Spleen (tissue), 11 donors: ENCODE measurements at regions not wholly inside any gene's neighbourhood (a gene's known extent, or its start where the extent isn't known, plus 50 kb on each side); places are given as distances from the start of the nearest gene placed in this dataset.

Experiments
- DNase-seq: peaks from one replicate; pipeline ENCODE4 v3.0.0-alpha.2; 2020
- H3K27ac ChIP-seq, 8 donors: fragments of 200-600 bp; sonication (generic) in 7 of 8; 1 replicate in 4 of 8; 2 replicates in 4 of 8; pipeline versions ENCODE4 v1.5.0 to v1.8.0; 2016 to 2021; ENCODE audit warnings: inconsistent platforms in 4 of 8, mild to moderate bottlenecking in 4 of 8, moderate library complexity in 1 of 8
- H3K27me3 ChIP-seq, 7 donors: fragments of 200-600 bp; sonication (generic) in 6 of 7; replicated peaks in 1 of 7; 1 replicate in 4 of 7; 2 replicates in 3 of 7; pipeline versions ENCODE4 v1.5.0 to v1.8.0; 2016 to 2021; ENCODE audit warnings: inconsistent platforms in 3 of 7, mild to moderate bottlenecking in 1 of 7
- H3K36me3 ChIP-seq, 6 donors: fragments of 200-600 bp; sonication (generic) in 5 of 6; 1 replicate in 4 of 6; 2 replicates in 2 of 6; pipeline versions ENCODE4 v1.5.0 to v1.8.0; 2016 to 2021; ENCODE audit warnings: inconsistent platforms in 2 of 6
- H3K4me1 ChIP-seq, 6 donors: fragments of 200-600 bp; sonication (generic) in 5 of 6; 1 replicate in 3 of 6; 2 replicates in 3 of 6; pipeline versions ENCODE4 v1.5.0 to v1.8.0; 2016 to 2021; ENCODE audit warnings: inconsistent platforms in 3 of 6
- H3K4me3 ChIP-seq, 8 donors: fragments of 200-600 bp; sonication (generic) in 7 of 8; 1 replicate in 4 of 8; 2 replicates in 4 of 8; pipeline versions ENCODE4 v1.5.0 to v1.8.0; 2016 to 2021; ENCODE audit warnings: inconsistent platforms in 4 of 8, mild to moderate bottlenecking in 4 of 8, moderate library complexity in 2 of 8
- H3K9me3 ChIP-seq, 8 donors: fragments of 200-600 bp; sonication (generic) in 7 of 8; 1 replicate in 4 of 8; 2 replicates in 4 of 8; pipeline versions ENCODE4 v1.5.0 to v1.8.0; 2016 to 2021; ENCODE audit warnings: inconsistent platforms in 4 of 8
- POLR2A ChIP-seq, 3 donors: fragments of 450-650 bp; IDR thresholded peaks; one replicate each; pipeline ENCODE4 v1.5.1; 2017; ENCODE audit warnings: antibody characterized with exemption in 3 of 3, mild to moderate bottlenecking in 1 of 3
- POLR2AphosphoS5 ChIP-seq, 3 donors: sonication (generic); formaldehyde crosslinking; IDR thresholded peaks; one replicate each; pipeline ENCODE4 v1.5.1; 2017; ENCODE audit warnings: antibody characterized with exemption in 3 of 3
- WGBS, 5 donors: extraction: QIAGEN DNeasy Blood & Tissue Kit in 3 of 5; methylation state at CpG; one replicate each; pipeline versions ENCODE4 v1.1.5 to v1.1.7; 2013 to 2018; 5-methylcytosine and 5-hydroxymethylcytosine counted together
- intact Hi-C: fragments of 100-400 bp; cut with DNase I; formaldehyde crosslinking; loops from one replicate; pipeline ENCODE4 v1.15.0; 2023; ENCODE audit warnings: low total_unique reads
- TF ChIP-seq, protein P1 (sequence below), 11 experiments: fragments of 200-600 bp in 7 of 11; fragments of 450-650 bp in 4 of 11; sonication (generic) in 4 of 11; IDR thresholded peaks in 8 of 11; conservative IDR thresholded peaks in 3 of 11; 1 replicate in 7 of 11; 2 replicates in 4 of 11; pipeline versions ENCODE4 v1.4.0 to v1.8.0; 2016 to 2021; ENCODE audit warnings: antibody characterized with exemption in 11 of 11, inconsistent platforms in 4 of 11, mild to moderate bottlenecking in 1 of 11
- donor health status: healthy with polysubstance abuse.
- donor health status: DM: no; HTN: no; CAD: no; lungs with moderate emphysema.
- donor health status: DM: no; HTN: no; CAD: no.
- donor health status: Bipolar disorder and iron deficiency.
- donor health status: healthy.
- donor health status: DM: no; HTN: no; CAD: no.
- donor health status: DM: yes; HTN: yes; CAD: no.

DNA sequence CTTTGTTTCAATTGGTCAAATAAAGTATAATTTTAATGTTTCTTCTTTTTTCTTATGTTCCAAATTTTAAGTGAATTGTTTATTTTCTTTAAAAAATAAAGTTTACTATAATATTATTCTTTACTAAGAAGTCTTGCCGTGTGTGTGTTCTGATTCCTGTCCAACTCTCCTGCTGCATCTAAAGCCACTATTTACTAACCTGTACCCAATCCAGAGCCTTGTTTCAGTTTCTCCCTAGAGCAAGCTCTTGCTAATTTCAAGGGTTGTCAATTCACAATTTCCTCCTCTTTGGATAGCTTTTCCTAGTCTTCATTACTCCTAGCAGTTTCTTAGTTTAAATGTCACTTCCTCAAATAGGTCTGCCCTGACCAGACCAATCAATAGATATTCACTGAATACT is 314.9 kb upstream of the SEMA3A start:
- intact Hi-C loops, result no loop called here
- WGBS, 5 donors, result 72 to 92% (median 80%) methylated on average over 1 of the region's 1 CpG
- H3K4me3 ChIP-seq, result no peak overlapping the region
- no peaks in the 10 kb centered on the region for H3K9me3 ChIP-seq
- TF ChIP-seq POLR2AphosphoS5 (IDR thresholded peaks at IDR 0.05) (no peak), POLR2A (IDR thresholded peaks at IDR 0.05) (no peak)
- TF ChIP-seq, protein P1, sequence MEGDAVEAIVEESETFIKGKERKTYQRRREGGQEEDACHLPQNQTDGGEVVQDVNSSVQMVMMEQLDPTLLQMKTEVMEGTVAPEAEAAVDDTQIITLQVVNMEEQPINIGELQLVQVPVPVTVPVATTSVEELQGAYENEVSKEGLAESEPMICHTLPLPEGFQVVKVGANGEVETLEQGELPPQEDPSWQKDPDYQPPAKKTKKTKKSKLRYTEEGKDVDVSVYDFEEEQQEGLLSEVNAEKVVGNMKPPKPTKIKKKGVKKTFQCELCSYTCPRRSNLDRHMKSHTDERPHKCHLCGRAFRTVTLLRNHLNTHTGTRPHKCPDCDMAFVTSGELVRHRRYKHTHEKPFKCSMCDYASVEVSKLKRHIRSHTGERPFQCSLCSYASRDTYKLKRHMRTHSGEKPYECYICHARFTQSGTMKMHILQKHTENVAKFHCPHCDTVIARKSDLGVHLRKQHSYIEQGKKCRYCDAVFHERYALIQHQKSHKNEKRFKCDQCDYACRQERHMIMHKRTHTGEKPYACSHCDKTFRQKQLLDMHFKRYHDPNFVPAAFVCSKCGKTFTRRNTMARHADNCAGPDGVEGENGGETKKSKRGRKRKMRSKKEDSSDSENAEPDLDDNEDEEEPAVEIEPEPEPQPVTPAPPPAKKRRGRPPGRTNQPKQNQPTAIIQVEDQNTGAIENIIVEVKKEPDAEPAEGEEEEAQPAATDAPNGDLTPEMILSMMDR (IDR thresholded peaks at IDR 0.05 in 8 of 11, conservative IDR thresholded peaks at IDR 0.05 in 3 of 11), result no peak
- no peaks in the 10 kb centered on the region for H3K36me3 ChIP-seq
- H3K27me3 ChIP-seq, result no peaks in the 10 kb centered on the region
- DNase-seq, result no peak
- H3K4me1 ChIP-seq, result no peaks in the 10 kb centered on the region
- no peak overlapping the region for H3K27ac ChIP-seq

DNA sequence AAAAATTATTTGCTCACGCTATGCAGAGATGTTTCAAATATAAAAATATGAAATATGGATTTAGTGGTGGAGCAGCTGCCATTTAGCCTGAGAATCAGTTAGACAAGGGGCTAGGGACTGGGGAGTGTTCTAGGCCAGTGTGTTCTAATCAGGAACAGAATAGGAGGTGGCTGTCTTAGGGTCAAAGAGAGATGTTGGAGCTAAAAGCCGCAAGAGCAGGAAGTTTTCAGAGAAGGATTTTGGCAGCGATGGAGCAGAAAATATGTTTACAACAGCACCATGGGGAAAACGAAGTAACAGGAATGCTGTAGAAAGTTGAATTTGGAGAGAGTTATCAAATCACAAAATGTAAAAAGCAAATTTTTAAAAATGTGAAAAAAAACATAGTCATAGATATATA is 314.0 kb upstream of the SEMA3A start:
- WGBS, 5 donors, result 75 to 85% (median 78%) methylated on average over 4 of the region's 4 CpGs
- H3K9me3 ChIP-seq, result no peaks in the 10 kb centered on the region
- H3K36me3 ChIP-seq, result no peaks in the 10 kb centered on the region
- no peaks in the 10 kb centered on the region for H3K27me3 ChIP-seq
- DNase-seq, result no peak
- no peak overlapping the region for H3K4me3 ChIP-seq
- TF ChIP-seq POLR2AphosphoS5 (IDR thresholded peaks at IDR 0.05), result no peak
- TF ChIP-seq, protein P1 (IDR thresholded peaks at IDR 0.05 in 8 of 11, conservative IDR thresholded peaks at IDR 0.05 in 3 of 11), result no peak
- intact Hi-C loops, result no loop called here
- no peak overlapping the region for H3K27ac ChIP-seq
- H3K4me1 ChIP-seq, result no peaks in the 10 kb centered on the region

DNA sequence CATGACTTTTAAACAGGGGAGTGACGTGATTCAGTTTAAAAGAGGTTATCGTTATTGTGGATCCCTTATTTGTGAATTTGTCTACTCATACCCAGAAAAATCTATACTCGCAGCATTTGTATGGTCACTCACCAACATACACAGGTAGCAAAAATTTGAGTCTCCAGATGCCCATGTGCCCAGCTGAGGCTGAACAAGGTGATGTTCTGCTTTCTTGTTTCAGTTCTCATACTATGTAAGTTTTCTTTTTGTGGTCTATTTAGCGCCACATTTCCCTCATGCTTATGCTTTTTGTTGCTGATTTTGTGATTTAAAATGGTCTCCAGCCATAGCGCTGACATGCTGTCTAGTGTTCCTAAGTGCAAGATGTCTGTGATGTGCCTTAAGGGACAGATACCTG is 312.9 kb upstream of the SEMA3A start:
- no peaks in the 10 kb centered on the region for H3K9me3 ChIP-seq
- WGBS, 5 donors, result 88 to 96% (median 91%) methylated on average over 5 of the region's 5 CpGs
- H3K4me1 ChIP-seq, result no peaks in the 10 kb centered on the region
- no peak overlapping the region for H3K4me3 ChIP-seq
- no peaks in the 10 kb centered on the region for H3K27me3 ChIP-seq
- no peak overlapping the region for H3K27ac ChIP-seq
- intact Hi-C loops, result no loop called here
- no peak for TF ChIP-seq POLR2A (IDR thresholded peaks at IDR 0.05)
- no peak for TF ChIP-seq POLR2AphosphoS5 (IDR thresholded peaks at IDR 0.05)
- TF ChIP-seq, protein P1 (IDR thresholded peaks at IDR 0.05 in 8 of 11, conservative IDR thresholded peaks at IDR 0.05 in 3 of 11), result no peak
- no peaks in the 10 kb centered on the region for H3K36me3 ChIP-seq
- no peak for DNase-seq

DNA sequence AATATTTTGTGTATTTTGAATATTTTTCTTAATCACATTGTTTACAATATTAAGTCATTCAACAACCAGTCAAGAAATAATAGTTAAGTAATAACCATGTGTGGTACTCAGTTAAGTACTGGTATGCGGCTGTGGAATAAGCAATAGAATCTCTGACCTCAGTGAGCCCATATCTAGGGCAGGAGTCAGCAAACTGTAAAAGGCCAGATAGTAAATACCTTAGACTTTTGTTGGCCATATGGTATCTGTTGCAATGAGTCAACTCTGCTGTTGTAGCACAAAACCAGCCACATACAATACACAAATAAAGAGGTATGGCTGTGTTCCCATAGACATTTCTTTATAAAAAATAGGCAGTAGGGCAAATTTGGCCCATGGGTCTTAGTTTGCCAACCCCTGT is 311.6 kb upstream of the SEMA3A start:
- TF ChIP-seq POLR2A (IDR thresholded peaks at IDR 0.05) (no peak), POLR2AphosphoS5 (IDR thresholded peaks at IDR 0.05) (no peak)
- TF ChIP-seq, protein P1 (IDR thresholded peaks at IDR 0.05 in 8 of 11, conservative IDR thresholded peaks at IDR 0.05 in 3 of 11), result no peak

More for the DNA sequence above, 311.6 kb upstream of the SEMA3A start:
- DNase-seq, result no peak
- Histone ChIP-seq H3K27ac (no peak overlapping the region), H3K27me3 (no peaks in the 10 kb centered on the region), H3K4me3 (no peak overlapping the region), H3K9me3 (no peaks in the 10 kb centered on the region), H3K4me1 (no peaks in the 10 kb centered on the region), H3K36me3 (no peaks in the 10 kb centered on the region)
- intact Hi-C loops, result no loop called here
- 66 to 96% (median 81%) methylated on average over 1 of the region's 1 CpG for WGBS, 5 donors
